ENCODE measurements at regions not wholly inside any gene's neighbourhood (a gene's known extent, or its start where the extent isn't known, plus 50 kb on each side); places are given as distances from the start of the nearest gene placed in this dataset.

DNA sequence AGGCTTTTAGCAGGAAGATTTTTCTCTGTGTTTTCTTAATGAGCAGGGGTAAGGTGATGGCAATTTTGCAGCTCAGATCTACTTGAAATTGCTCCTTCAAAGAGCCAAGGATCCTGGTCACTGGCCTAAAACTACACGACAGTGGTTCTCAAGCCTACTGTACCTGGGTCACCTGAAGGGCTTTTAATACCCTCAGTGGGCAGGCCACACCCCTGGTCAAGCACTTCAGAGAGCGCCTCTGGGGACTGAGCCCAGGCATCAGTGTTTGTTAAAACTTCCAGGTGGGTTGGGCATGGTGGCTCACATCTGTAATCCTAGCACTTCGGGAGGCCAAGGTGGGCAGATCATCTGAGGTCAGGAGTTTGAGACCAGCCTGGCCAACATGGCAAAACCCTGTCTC is 158.4 kb downstream of the FAM43A start:
- no peak for TF ChIP-seq POLR2A (IDR thresholded peaks at IDR 0.05)
- TF ChIP-seq, protein P1, sequence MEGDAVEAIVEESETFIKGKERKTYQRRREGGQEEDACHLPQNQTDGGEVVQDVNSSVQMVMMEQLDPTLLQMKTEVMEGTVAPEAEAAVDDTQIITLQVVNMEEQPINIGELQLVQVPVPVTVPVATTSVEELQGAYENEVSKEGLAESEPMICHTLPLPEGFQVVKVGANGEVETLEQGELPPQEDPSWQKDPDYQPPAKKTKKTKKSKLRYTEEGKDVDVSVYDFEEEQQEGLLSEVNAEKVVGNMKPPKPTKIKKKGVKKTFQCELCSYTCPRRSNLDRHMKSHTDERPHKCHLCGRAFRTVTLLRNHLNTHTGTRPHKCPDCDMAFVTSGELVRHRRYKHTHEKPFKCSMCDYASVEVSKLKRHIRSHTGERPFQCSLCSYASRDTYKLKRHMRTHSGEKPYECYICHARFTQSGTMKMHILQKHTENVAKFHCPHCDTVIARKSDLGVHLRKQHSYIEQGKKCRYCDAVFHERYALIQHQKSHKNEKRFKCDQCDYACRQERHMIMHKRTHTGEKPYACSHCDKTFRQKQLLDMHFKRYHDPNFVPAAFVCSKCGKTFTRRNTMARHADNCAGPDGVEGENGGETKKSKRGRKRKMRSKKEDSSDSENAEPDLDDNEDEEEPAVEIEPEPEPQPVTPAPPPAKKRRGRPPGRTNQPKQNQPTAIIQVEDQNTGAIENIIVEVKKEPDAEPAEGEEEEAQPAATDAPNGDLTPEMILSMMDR (IDR thresholded peaks at IDR 0.05), result no peak

Measured in transverse colon (tissue), 3 donors.